ENCODE measurements at regions not wholly inside any gene's neighbourhood (a gene's known extent, or its start where the extent isn't known, plus 50 kb on each side); places are given as distances from the start of the nearest gene placed in this dataset.

DNA sequence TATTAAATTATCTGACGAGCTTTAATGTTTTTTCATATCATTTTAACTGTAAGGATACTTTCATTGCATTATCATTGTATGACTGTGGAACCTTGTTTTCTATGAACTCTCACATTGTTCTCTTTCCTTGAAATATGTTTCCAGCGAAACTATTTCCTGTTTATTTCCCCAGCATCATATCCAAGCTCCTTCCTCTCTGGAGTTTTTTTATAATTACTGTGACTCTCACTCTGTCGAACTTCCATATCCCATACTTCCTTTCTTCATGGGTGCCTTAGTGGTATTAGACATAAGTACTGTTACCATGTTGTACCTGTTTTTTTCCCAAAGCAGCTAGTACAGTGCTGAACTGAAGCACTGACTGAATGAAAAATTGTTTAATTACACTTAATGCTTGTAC, 373.6 kb upstream of the CNTN3 start:
- TF ChIP-seq, protein P1, sequence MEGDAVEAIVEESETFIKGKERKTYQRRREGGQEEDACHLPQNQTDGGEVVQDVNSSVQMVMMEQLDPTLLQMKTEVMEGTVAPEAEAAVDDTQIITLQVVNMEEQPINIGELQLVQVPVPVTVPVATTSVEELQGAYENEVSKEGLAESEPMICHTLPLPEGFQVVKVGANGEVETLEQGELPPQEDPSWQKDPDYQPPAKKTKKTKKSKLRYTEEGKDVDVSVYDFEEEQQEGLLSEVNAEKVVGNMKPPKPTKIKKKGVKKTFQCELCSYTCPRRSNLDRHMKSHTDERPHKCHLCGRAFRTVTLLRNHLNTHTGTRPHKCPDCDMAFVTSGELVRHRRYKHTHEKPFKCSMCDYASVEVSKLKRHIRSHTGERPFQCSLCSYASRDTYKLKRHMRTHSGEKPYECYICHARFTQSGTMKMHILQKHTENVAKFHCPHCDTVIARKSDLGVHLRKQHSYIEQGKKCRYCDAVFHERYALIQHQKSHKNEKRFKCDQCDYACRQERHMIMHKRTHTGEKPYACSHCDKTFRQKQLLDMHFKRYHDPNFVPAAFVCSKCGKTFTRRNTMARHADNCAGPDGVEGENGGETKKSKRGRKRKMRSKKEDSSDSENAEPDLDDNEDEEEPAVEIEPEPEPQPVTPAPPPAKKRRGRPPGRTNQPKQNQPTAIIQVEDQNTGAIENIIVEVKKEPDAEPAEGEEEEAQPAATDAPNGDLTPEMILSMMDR (IDR thresholded peaks at IDR 0.05 in 4 of 5, conservative IDR thresholded peaks at IDR 0.05 in 1 of 5): no peak
- TF ChIP-seq POLR2A (IDR thresholded peaks at IDR 0.05): no peak
